A673 (cell line): ENCODE measurements at regions not wholly inside any gene's neighbourhood (a gene's known extent, or its start where the extent isn't known, plus 50 kb on each side); places are given as distances from the start of the nearest gene placed in this dataset.

Experiments
- CTCF ChIP-seq: fragments of 300-800, 200-600 bp; sonication (generic); conservative IDR thresholded peaks from 2 replicates; pipeline ENCODE4 v1.5.1; 2017; ENCODE audit warnings: low read depth, mild to moderate bottlenecking, antibody characterized with exemption, low read length, moderate library complexity, mixed read lengths
- EZH2 ChIP-seq: fragments of 200-600 bp; sonication (generic); IDR thresholded peaks from 2 replicates; pipeline ENCODE4 v1.6.1; 2017; ENCODE audit warnings: borderline replicate concordance, low read depth, mild to moderate bottlenecking, mixed read lengths, antibody characterized with exemption, low read length; ENCODE audit not compliant: poor library complexity, severe bottlenecking

GRCh38 chr4:36445480-36445879, 164.1 kb downstream of the DTHD1 start:
- TF ChIP-seq CTCF (no peak), EZH2 (no peak)
